Activated naive CD8-positive, alpha-beta T cell treated with anti-CD3 and anti-CD28 coated beads, Interleukin-2, amount 50 U/mL, for 16 hours (primary cell): ENCODE measurements at regions not wholly inside any gene's neighbourhood (a gene's known extent, or its start where the extent isn't known, plus 50 kb on each side); places are given as distances from the start of the nearest gene placed in this dataset.
"Not testable (repeated sequence)": the region's sequence is repeated elsewhere in the genome, so short reads cannot be mapped to it uniquely, and the experiment has no call there.

Experiments
- DNase-seq: peaks from one replicate; pipeline ENCODE4 v3.0.0-alpha.2; 2020; ENCODE audit warnings: low read depth, low spot score

DNA sequence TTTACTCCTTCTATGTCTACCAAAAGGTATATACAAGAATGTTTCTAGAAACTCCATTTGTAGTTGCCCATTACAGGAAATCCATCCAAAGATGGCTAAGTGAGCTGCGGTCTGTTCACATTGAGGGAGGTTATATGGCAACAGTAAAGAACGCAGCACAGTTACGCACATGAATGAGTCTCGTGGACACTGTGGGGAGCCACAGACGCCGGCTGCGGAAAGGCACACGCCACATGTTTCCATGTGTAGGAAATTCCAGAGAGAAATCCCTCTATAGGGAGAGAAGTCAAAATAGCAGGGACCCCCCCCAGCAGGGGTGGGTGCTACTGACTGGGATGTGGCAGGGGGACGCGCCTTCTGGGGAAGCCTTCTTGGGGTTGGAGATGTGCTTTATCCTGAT, 139.0 kb upstream of the NCOR2 start:
- DNase-seq, result no peak

DNA sequence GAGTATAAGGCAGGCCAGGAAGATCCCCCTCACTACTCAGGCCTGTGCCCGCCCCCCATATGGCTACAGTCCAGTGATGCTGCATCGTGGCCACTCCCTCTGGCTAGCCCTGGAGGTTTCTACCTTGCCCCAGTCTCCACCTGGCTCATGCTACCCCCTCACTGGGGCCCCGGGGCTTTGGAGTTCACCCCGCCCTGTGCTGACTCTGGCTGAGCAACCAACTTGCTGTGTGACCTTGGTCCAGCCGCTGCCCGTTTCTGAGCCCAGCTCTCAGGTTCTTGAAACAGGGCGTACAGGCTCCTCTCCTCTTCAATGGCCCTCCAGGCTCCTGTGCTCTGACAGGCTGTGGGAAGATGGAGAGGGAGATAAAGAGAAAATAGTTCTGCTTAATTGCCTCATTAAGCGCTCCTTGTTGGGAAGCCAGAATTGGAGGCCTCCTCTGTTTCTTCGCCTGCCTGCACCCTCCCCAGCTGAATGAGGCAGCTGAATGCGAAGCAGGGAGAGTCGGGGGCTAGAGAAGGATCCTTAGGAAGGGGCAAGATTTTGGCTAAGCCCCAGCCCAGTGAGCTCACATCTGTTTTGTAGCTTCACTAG, 138.2 kb upstream of the NCOR2 start:
- DNase-seq, result no peak

DNA sequence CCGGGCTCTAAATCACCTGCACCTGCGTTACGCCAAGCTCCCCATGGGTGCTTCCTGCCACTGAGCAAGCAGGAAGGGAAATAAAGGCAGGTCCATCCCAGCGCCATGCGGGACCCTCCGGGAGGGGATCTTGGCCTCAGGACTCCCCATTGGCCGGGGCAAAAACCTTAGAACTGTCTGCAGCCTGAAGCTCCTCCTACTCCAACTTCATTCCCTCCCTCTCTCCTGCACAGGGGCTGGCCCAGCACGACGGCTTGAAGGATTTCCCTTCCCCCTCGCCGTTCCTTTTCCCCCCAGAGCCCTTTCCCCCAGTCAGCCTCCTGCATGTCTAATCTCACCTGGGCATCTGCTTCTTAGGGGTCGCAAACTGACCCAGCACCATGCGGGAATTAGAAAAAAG, 137.2 kb upstream of the NCOR2 start:
- no peak for DNase-seq

DNA sequence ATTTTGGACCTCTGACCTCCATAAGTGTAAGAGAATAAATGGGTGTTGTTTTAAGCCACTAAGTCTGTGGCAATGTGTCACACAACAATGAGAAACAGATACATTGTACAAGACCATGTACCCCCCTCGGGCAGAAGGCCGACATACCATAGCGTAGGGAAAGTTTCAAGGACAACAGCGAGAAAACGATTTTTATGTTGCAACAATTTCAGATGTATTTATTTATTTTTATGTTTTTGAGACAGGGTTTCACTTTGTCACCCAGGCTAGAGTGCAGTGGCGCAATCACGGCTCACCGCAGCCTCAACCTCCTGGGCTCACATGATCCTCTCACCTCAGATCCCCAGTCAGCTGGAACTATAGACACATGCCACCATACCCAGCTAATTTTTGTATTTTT, 136.4 kb upstream of the NCOR2 start:
- DNase-seq, result no peak

DNA sequence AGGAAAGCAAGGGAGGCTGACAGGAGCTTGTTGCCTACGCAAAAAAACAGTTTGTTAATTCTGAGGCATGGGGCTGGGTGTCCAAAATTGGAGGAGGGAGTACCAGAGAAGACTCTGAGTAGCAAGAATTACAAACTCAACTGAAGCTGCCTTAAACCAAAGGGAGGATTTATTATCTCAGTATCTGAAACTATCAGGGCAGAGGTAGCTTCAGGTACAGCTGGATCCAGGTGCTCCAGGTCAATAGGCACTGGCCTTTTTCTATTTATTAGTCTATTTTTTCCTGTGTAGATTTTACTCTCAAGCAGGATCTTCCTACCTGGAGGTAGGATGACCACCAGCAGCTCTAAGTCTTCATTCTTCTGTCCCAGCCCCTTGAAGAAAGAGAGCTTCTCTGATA, 135.3 kb upstream of the NCOR2 start:
- DNase-seq, result no peak

DNA sequence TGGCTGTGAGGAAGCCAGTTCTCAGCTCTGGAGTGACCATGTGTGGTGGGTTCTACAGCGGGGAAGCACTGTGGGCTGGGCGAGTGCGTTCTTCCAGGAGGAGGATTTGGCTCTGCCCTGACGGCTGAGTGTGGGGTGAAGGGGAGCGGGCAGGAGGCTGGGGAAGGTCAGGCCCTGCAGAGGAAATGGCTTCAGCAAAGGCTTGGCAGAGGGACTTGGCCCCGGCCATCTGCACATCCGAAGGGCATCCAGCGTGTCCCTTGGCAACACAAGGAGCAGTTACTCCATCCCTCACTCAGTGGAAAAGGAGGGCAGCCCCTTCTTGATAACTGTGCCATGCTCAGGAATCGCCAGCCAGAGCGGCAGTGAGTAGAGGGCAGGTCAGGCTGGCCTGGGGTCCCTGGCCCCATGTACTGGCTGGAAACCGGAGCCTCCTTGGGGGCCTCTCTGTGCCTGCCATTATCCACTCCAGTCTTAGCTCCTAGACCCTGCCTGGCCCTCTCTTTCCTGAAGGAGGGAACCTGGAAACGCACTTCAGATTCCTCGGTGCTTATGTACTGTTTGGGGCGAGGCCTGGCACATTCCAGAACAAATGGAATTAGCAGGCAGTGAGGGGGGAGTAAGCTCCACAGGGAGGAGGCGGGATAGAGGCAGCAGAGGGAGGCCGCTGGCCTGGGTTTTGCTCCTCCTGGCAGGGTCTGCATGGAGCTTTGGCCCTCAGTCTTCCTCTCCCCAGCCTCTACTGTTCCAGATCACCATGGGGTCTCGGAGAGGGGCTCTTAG, 133.6 kb upstream of the NCOR2 start:
- no peak for DNase-seq

DNA sequence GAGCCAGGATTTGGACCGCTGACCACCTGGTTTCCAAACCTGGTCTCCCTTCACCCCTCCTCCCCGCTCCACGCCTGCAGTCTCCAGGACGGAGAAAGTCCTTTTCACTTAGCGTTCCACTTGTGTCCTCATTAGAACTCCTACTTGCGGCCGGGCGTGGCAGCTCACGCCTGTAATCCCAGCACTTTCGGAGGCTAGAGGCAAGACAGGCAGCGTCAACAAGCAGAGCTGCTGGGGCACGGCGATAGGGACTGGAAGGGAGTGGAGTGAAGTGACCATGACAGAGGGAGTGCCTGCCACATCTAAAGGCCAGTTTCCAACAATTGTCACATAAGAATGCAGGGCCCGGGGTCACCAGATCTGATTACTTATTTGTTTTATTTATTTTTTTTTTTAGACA, 132.5 kb upstream of the NCOR2 start:
- DNase-seq, result no peak

DNA sequence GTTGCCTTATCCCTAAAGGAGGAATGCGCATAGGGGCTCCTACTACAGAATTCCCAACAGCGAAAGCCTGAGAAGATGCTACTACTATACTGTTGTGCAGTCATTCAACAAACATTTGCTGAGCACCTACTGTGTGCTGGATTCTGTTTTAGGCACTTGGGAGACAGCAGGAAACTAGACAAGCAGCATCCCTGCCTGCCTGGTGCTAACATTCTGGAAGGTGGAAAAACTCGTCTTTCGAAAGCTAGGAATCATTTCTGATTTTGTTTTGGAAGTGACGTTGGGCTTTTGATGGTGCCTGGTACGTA, 131.5 kb upstream of the NCOR2 start:
- DNase-seq, result no peak

DNA sequence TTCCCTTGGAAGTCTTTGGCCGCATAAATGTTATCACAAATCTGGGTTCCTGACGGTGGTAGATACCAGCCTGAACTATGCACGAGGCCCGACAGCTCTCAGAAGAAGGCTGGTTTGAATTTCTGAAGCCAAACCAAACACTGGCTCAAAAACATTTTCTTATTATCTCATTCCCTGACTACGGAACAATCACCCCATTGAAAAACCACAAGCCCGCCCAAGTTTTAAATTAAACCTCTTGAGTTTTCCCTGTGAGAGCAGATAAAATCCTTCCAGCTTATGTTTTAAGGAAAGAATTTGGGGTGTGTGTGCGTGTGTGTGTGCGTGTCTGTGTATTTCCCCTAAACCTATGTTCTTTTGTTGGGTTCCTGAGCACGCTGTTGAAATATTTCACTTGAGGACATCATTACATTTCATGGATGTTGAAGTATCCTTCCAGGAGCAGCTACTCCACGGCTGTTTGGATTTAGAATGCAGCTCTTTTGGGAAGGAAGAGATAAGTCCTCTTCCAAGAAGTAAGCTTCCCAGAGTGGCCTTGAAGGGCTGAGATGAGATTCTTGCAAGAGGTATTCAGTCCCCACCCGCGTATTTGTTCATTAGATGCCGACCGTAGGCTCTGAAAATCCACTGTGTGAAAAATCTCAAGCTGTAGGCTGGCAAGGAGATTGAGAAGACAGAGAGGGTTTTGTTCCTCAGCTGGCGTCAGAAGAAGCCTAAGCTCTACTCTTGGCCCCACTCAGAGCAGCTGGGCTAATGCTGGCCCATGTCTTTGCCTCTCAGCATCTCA, 131.0 kb upstream of the NCOR2 start:
- no peak for DNase-seq

DNA sequence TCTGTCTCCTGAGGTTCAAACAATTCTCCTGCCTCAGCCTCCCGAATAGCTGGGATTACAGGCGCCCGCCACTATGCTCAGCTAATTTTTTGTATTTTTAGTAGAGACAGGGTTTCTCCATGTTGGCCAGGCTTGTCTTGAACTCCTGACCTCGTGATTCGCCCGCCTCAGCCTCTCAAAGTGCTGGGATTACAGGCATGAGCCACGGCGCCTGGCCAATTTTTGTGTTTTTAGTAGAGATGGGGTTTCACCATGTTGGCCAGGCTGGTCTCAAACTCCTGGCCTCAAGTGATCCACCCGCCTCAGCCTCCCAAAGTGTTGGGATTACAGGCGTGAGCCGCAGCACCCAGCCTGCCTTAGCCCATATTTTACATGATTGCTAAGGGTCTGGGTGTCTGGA, 130.3 kb upstream of the NCOR2 start:
- not testable (repeated sequence) for DNase-seq

DNA sequence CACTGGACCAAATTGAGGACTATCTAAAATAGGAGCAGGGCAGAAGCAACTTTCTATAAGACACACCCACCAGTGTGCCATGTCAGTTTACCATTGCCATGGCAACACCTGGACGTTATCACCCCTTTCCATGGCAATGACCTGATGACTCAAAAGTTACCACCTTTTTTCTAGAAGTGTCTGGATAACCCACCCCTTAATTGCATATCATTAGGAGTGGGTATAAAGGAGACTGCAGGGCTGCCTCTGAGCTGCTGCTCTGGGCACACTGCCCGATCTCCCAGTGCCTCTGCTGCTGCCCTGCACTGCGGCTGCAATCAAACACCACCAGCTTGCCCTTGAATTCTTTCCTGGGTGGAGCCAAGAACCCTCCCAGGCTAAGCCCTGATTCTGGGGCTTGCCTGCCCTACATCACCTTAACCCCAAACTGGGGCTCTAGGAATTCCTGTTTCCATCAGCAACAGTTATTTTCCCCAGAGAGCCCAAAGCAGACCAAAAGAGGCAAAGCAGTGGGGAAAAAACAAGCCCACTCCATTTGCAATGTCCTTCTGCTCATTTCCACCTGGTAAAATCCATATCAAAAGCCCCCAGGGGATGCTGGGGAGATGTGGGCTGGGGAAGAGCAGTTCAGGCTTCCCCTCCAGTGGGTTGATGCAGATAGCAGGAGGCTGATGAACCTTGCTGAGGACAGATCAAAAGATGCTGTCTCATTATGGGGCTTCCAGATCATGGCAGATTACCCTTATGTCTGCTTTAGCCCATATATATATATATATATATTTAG, 129.5 kb upstream of the NCOR2 start:
- no peak for DNase-seq

DNA sequence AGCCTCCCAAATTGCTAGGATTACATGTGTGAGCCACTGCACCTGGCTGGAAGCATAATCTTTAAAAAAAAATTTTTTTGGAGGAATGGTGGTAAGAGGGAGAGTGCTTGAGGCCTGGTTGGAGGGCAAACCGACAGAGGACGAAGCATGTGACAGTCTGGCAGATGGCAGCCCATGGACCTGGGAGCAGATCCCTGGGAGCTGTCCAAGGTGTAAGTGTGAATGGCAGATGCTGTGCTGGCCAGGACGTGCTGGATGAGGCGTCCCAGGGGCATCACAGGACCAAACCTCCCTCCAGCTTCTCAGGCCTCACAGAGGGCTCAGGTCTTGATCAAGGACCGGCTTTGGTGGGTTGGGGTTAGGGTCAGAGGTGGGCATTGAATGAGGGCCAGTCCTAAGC, 128.4 kb upstream of the NCOR2 start:
- no peak for DNase-seq

DNA sequence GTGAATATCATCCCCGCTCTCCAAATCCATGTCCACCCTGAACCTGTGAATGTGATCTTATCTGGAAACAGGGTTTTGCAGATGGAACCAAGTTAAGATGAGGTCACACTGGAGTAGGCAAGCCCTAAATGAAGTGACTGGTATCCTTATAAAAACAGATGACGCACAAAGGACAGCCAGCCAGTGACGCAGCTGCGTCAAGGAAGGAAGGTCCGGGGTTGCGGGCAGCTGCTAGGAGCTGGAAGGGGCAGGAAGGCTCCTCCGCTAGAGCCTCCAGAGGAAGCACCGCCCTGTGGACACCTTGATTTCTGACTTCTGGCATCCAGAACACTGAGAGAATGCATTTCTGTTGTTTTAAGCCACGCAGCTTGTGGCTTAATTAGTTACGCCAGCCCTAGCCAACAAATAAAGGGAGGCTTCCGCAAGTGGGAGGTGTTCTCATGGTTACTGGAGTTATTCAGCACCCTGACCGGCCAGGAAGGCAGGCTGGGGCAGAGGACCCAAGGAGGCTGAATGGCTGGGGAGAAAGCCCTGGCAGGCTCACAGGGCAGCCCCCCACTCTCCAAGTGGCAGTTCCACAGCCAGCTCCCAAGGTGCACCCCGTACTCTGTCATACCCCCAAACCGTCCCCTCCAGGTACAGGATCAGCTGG, 127.6 kb upstream of the NCOR2 start:
- no peak for DNase-seq

DNA sequence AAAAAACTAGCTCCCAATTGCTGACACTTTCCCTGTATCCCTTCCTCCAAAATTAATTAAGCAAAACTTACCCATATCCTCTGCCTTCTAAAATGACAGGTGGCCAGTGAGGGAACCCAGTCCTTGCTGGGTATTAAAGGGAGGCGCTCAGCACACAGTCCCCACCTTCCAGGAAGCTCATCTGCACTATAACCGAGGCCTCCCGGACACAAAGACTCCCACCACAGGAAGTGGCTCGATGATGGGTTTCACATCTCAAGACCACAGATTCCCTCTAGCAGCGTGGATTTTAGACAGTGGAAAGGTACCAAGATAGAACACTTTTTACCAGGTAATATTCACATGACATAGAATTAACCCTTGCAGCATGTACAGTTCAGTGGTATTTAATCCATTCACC, 126.8 kb upstream of the NCOR2 start:
- no peak for DNase-seq

DNA sequence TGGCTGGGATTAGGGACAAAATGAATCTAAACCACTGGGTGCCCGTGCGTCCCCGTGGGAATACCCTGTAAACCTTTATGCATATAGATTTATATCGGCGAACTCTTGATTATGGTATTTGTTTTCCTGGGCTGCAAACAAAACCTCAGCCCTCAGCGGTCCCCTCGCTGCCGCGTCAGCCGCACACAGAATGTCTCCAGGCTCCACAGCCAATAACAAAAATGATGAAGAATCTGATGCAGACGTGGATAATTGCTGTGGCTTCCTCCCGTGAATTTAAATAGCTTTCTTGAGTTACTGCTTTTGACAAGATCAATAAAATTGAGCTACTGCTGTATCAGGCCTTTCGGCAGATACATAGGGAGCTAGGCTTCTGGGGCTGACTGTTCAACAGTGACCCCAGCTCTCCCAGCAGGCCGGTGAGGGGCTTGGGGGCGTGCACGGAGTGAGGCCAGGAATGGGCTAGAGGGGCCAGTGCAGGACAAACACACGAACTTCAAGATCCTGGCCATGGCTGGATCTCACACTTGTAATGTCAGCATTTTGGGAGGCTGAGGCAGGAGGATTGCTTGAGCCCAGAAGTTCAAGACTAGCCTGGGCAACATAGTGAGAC, 125.8 kb upstream of the NCOR2 start:
- DNase-seq, result no peak

DNA sequence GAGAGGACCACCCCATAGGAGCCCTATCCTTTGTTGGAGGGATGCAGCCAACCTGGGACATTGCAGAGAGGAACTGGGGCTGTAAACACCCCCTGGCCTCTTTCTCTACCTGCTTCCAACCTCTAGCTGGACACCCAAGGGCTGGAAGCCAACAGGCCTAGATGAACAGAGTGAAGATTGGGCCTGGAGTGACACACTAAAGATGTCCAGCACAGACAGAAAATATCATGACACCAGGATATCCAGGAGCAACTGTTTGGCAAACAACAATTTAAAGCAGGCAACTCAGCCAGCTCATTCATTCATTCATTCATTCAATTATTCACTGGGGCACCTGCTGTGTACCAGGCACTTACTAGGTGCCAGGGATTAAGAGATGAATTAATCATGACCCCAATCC, 125.0 kb upstream of the NCOR2 start:
- DNase-seq, result no peak

DNA sequence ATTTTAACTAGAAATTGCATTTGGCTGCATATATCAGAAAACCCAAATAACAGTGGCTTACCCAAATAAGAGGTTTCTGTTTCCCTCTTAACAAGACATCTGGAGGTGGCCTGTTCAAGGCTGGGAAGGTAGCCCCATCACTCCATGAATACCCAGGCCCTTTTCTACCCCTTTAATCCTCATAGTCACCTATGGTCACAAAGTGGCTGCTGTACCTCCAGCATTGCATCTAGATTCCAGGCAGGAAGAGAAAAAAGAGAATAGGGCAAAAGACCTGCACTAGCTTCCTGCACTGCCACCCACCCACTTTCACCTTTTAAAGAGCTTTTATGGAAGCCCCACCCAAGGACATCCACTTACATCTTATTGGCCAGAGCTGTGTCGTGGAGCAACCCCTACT, 124.0 kb upstream of the NCOR2 start:
- no peak for DNase-seq

DNA sequence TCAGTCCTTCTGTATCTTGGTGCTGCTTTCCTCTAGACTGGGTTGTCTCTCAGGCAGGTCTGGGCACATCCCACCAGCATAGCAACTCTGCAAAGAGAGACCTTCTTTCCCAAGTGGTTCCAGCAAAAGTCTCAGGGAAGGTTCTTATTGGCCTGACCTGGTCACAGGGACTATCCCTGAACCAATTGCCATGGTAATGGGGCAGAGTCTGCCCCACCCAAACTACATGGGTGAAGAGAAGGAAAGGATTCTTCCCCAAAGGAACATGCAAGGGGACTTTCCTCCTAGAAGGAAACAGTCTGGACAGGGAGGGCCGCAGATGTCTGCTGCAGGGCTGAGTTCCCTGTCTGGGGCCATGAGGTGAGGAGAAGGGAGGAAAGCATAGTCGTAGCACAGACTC, 122.2 kb upstream of the NCOR2 start:
- no peak for DNase-seq

DNA sequence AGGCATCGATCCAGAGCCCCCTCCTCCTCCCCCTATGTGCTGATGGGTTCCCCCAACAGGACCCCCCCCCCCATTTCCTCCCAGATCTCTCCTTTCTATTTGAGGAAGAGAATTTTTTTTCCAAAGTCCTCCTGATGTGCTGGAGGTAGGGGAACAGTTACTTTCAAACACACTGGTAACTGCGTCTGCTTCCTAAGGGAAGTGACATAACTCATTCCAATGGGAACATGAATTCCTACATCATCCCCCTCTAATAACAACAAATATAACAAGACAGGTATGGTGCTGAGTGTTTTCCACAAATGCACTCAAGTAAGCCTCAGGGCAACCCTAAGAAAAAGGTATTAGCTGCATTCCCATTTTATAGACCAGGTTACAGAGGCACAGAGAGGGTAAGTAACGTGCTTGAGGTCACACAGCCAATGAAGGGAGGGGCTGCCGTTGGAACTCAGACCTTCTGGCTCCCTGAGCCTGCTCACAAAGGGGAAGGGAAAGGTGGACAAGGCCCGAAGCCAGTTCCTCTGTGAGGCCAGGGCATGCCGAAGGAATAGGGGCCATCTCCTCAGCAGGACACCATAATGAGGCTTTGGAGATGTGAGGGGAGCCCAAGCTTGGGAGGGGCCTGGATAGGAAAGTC, 121.1 kb upstream of the NCOR2 start:
- no peak for DNase-seq

DNA sequence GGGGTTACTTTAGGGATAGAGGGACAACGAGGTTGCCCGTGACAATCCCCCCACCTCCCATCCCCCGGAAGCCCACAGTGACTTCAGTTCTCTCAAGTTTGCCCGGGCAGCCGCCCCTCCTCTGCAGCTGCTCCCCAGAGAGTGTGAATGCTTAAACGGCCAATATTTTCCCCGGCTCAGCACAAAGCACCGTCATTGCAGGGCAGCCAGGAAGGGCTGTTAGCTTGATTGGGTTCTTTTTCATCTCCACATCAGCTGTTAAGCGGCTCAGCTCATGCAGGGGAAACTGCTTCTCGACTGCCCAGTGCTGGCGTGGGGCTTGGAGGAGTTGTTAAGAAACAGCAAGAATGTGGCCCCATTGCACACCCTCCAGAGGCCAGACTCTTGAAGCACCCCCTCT, 120.5 kb upstream of the NCOR2 start:
- DNase-seq, result no peak
